ENCODE measurements at regions not wholly inside any gene's neighbourhood (a gene's known extent, or its start where the extent isn't known, plus 50 kb on each side); places are given as distances from the start of the nearest gene placed in this dataset.

DNA sequence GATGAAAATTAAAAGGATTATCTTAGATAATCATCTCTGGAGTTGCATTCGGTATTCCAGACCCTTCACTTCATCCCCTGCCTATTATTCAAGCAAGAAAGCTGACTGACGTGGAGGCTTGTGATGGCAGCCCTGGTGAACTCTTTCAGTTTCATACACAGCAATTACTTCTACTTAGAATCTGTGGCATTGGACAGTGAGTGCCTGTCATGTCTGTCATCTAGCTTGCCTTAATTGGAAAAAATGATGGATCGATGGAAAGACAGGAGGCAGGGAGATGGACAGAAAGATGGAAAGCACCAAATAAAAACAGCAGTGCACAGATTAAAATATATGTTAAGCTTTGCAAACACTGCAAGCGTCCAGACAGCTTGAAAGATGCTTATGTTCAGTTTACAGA, 1371.0 kb upstream of the CDH6 start:
- TF ChIP-seq RAD21 (IDR thresholded peaks at IDR 0.05; ENCODE audit: low read depth) (no peak), EP300 (IDR thresholded peaks at IDR 0.05; ENCODE audit: borderline replicate concordance) (no peak), FOXM1 (IDR thresholded peaks at IDR 0.05; ENCODE audit: borderline replicate concordance, low read depth) (no peak), EGR1 (IDR thresholded peaks at IDR 0.05) (no peak), TAF1 (IDR thresholded peaks at IDR 0.05; ENCODE audit: low read depth) (no peak)
- TF ChIP-seq, protein P1, sequence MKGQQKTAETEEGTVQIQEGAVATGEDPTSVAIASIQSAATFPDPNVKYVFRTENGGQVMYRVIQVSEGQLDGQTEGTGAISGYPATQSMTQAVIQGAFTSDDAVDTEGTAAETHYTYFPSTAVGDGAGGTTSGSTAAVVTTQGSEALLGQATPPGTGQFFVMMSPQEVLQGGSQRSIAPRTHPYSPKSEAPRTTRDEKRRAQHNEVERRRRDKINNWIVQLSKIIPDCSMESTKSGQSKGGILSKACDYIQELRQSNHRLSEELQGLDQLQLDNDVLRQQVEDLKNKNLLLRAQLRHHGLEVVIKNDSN (IDR thresholded peaks at IDR 0.05): no peak
- TF ChIP-seq, protein P2, sequence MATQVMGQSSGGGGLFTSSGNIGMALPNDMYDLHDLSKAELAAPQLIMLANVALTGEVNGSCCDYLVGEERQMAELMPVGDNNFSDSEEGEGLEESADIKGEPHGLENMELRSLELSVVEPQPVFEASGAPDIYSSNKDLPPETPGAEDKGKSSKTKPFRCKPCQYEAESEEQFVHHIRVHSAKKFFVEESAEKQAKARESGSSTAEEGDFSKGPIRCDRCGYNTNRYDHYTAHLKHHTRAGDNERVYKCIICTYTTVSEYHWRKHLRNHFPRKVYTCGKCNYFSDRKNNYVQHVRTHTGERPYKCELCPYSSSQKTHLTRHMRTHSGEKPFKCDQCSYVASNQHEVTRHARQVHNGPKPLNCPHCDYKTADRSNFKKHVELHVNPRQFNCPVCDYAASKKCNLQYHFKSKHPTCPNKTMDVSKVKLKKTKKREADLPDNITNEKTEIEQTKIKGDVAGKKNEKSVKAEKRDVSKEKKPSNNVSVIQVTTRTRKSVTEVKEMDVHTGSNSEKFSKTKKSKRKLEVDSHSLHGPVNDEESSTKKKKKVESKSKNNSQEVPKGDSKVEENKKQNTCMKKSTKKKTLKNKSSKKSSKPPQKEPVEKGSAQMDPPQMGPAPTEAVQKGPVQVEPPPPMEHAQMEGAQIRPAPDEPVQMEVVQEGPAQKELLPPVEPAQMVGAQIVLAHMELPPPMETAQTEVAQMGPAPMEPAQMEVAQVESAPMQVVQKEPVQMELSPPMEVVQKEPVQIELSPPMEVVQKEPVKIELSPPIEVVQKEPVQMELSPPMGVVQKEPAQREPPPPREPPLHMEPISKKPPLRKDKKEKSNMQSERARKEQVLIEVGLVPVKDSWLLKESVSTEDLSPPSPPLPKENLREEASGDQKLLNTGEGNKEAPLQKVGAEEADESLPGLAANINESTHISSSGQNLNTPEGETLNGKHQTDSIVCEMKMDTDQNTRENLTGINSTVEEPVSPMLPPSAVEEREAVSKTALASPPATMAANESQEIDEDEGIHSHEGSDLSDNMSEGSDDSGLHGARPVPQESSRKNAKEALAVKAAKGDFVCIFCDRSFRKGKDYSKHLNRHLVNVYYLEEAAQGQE (IDR thresholded peaks at IDR 0.05; ENCODE audit: low read depth): no peak
- TF ChIP-seq, protein P3, sequence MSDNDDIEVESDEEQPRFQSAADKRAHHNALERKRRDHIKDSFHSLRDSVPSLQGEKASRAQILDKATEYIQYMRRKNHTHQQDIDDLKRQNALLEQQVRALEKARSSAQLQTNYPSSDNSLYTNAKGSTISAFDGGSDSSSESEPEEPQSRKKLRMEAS (IDR thresholded peaks at IDR 0.05): no peak

Data from Ishikawa (cell line).